ENCODE measurements at regions not wholly inside any gene's neighbourhood (a gene's known extent, or its start where the extent isn't known, plus 50 kb on each side); places are given as distances from the start of the nearest gene placed in this dataset.

- TF ChIP-seq, protein P1, sequence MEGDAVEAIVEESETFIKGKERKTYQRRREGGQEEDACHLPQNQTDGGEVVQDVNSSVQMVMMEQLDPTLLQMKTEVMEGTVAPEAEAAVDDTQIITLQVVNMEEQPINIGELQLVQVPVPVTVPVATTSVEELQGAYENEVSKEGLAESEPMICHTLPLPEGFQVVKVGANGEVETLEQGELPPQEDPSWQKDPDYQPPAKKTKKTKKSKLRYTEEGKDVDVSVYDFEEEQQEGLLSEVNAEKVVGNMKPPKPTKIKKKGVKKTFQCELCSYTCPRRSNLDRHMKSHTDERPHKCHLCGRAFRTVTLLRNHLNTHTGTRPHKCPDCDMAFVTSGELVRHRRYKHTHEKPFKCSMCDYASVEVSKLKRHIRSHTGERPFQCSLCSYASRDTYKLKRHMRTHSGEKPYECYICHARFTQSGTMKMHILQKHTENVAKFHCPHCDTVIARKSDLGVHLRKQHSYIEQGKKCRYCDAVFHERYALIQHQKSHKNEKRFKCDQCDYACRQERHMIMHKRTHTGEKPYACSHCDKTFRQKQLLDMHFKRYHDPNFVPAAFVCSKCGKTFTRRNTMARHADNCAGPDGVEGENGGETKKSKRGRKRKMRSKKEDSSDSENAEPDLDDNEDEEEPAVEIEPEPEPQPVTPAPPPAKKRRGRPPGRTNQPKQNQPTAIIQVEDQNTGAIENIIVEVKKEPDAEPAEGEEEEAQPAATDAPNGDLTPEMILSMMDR (IDR thresholded peaks at IDR 0.05; ENCODE audit: extremely low read depth in 1 of 2, insufficient read depth in 1 of 2, low read depth in 1 of 2, low read length in 2 of 2), result no peak
- no peak for TF ChIP-seq EZH2 (IDR thresholded peaks at IDR 0.05; ENCODE audit: borderline replicate concordance, low read depth, low read length, severe bottlenecking)
These were observed 98.4 kb upstream of the PTPRZ1 start for GRCh38 chr7:121774563-121774962.
